HCT116 (cell line): ENCODE measurements at regions not wholly inside any gene's neighbourhood (a gene's known extent, or its start where the extent isn't known, plus 50 kb on each side); places are given as distances from the start of the nearest gene placed in this dataset.

Source experiments
- ATAC-seq: fragments of 200-7000 bp; cut with Tn5 transposase; 2 replicates; pipeline ENCODE4 v1.9.1; 2020; ENCODE audit warnings: mild to moderate bottlenecking, moderate library complexity
- BruUV-seq: library from RNA; stranded (reverse); fragments of 400-500 nt; replicated peaks from 2 replicates; lab custom pipeline; 2021; lab: Mats Ljungman, UMichigan
- CTCF ChIA-PET: fragments of 300-600 bp; sonication (Branson Sonifier 250); formaldehyde crosslinking; loops from one replicate; lab custom pipeline; 2021; ENCODE audit warnings: antibody characterized with exemption; lab: Charles Lee
- POLR2A ChIA-PET: fragments of 300-600, 350-600 bp; sonication (Branson Sonifier 250); formaldehyde crosslinking; loops from one replicate; lab custom pipeline; 2021; ENCODE audit warnings: antibody characterized with exemption; lab: Charles Lee
- RAD21 ChIA-PET, 2 experiments: fragments of 300-600 bp; sonication (Branson Sonifier 250); formaldehyde crosslinking; loops; one replicate each; lab custom pipeline; 2023; ENCODE audit warnings: low total read pairs in 2 of 2; ENCODE audit not compliant: uncharacterized antibody in 2 of 2, unreplicated experiment in 2 of 2, low non-redundant PET in 1 of 2; lab: Charles Lee
- DNase-seq: peaks from one replicate; pipeline ENCODE4 v3.0.0-alpha.2; 2010; ENCODE audit warnings: low read depth, low spot score
- H2AFZ ChIP-seq: fragments of 200-600 bp; shearing (Covaris generic), sonication (generic); 2 replicates; pipeline ENCODE4 v1.6.1; 2017; ENCODE audit warnings: low read depth, mixed run types, mixed read lengths, antibody characterized with exemption, low read length; ENCODE audit not compliant: poor library complexity, severe bottlenecking
- H3K27ac ChIP-seq: 2 replicates; pipeline ENCODE4 v1.5.1; 2012; ENCODE audit warnings: low read depth, low read length
- H3K27me3 ChIP-seq: fragments of 200-600 bp; sonication (generic); 2 replicates; pipeline ENCODE4 v1.6.1; 2016; ENCODE audit warnings: mixed run types, low read length, mixed read lengths; ENCODE audit not compliant: insufficient read depth
- H3K36me3 ChIP-seq, 2 experiments: fragments of 200-500 bp in 1 of 2; fragments of 200-600 bp in 1 of 2; sonication (Bioruptor generic) in 1 of 2; sonication (generic) in 1 of 2; 2 replicates each; pipeline versions ENCODE4 v1.5.1 to v1.6.1; 2014 to 2016; ENCODE audit warnings: low read length in 2 of 2, inconsistent platforms in 1 of 2, mixed read lengths in 1 of 2, mixed run types in 1 of 2; ENCODE audit not compliant: insufficient read depth in 2 of 2, control insufficient read depth in 1 of 2
- H3K4me1 ChIP-seq, 2 experiments: fragments of 200-600 bp in 1 of 2; sonication (generic) in 1 of 2; 2 replicates each; pipeline versions ENCODE4 v1.5.1 to v1.6.1; 2012 to 2017; ENCODE audit warnings: low read length in 2 of 2, inconsistent platforms in 1 of 2, mild to moderate bottlenecking in 1 of 2, mixed read lengths in 1 of 2, mixed run types in 1 of 2, moderate library complexity in 1 of 2; ENCODE audit not compliant: insufficient read depth in 2 of 2, control insufficient read depth in 1 of 2
- H3K4me2 ChIP-seq: fragments of 200-600 bp; sonication (generic); 2 replicates; pipeline ENCODE4 v1.6.1; 2017; ENCODE audit warnings: mixed run types, low read length, mixed read lengths
- H3K4me3 ChIP-seq, 2 experiments: fragments of 200-600 bp in 1 of 2; sonication (generic) in 1 of 2; replicated peaks in 1 of 2; 2 replicates each; pipeline ENCODE4 v1.5.1; 2011 to 2016; ENCODE audit warnings: low read length in 2 of 2, control low read depth in 1 of 2, low read depth in 1 of 2, mild to moderate bottlenecking in 1 of 2, mixed read lengths in 1 of 2, mixed run types in 1 of 2
- H3K79me2 ChIP-seq: fragments of 200-600 bp; sonication (generic); 2 replicates; pipeline ENCODE4 v1.6.1; 2017; ENCODE audit warnings: mild to moderate bottlenecking, mixed run types, low read length, moderate library complexity, mixed read lengths; ENCODE audit not compliant: insufficient read depth
- H3K9ac ChIP-seq: fragments of 200-600 bp; sonication (generic); 2 replicates; pipeline ENCODE4 v1.6.1; 2016; ENCODE audit warnings: low read length, mixed read lengths
- H3K9me2 ChIP-seq: fragments of 200-600 bp; sonication (generic), shearing (Covaris generic); 2 replicates; pipeline ENCODE4 v1.6.1; 2017; ENCODE audit warnings: mixed run types, mild to moderate bottlenecking, moderate library complexity; ENCODE audit not compliant: insufficient read depth
- H3K9me3 ChIP-seq, 2 experiments: fragments of 200-500 bp in 1 of 2; fragments of 200-600 bp in 1 of 2; sonication (Bioruptor generic) in 1 of 2; sonication (generic) in 1 of 2; 2 replicates each; pipeline ENCODE4 v1.6.1; 2014 to 2017; ENCODE audit warnings: low read length in 2 of 2, mixed read lengths in 2 of 2, inconsistent platforms in 1 of 2, low read depth in 1 of 2, mild to moderate bottlenecking in 1 of 2, mixed run types in 1 of 2, moderate library complexity in 1 of 2; ENCODE audit not compliant: control insufficient read depth in 1 of 2, insufficient read depth in 1 of 2
- H4K20me1 ChIP-seq: fragments of 200-600 bp; sonication (generic), shearing (Covaris generic); 2 replicates; pipeline ENCODE4 v1.6.1; 2017; ENCODE audit warnings: mixed run types, mild to moderate bottlenecking, moderate library complexity; ENCODE audit not compliant: insufficient read depth
- ATF3 ChIP-seq: IDR thresholded peaks from 2 replicates; pipeline ENCODE4 v1.6.1; 2012
- CBX3 ChIP-seq: IDR thresholded peaks from 2 replicates; pipeline ENCODE4 v1.6.1; 2012; ENCODE audit warnings: low read depth
- CEBPB ChIP-seq: IDR thresholded peaks from 2 replicates; pipeline ENCODE4 v1.6.1; 2012; ENCODE audit warnings: low read depth
- EGR1 ChIP-seq: IDR thresholded peaks from 2 replicates; pipeline ENCODE4 v1.6.1; 2012; ENCODE audit warnings: low read depth
- EZH2 ChIP-seq: fragments of 200-600 bp; sonication (generic); IDR thresholded peaks from 2 replicates; pipeline ENCODE4 v1.6.1; 2017; ENCODE audit warnings: antibody characterized with exemption, mixed run types
- EZH2phosphoT487 ChIP-seq: fragments of 200-600 bp; IDR thresholded peaks from 2 replicates; pipeline ENCODE4 v1.6.1; 2018; ENCODE audit warnings: antibody characterized with exemption, borderline replicate concordance
- FOSL1 ChIP-seq: IDR thresholded peaks from 2 replicates; pipeline ENCODE4 v1.6.1; 2012; ENCODE audit warnings: low read depth
- JUND ChIP-seq: IDR thresholded peaks from 2 replicates; pipeline ENCODE4 v1.6.1; 2012
- POLR2A ChIP-seq: IDR thresholded peaks from 2 replicates; pipeline ENCODE4 v1.7.0; 2011; ENCODE audit warnings: borderline replicate concordance; ENCODE audit not compliant: insufficient read depth, insufficient read length; ENCODE audit errors: extremely low read depth
- POLR2AphosphoS5 ChIP-seq: IDR thresholded peaks from 2 replicates; pipeline ENCODE4 v1.6.1; 2011; ENCODE audit warnings: mild to moderate bottlenecking, low read depth, low read length, moderate library complexity
- RAD21 ChIP-seq: IDR thresholded peaks from 2 replicates; pipeline ENCODE4 v1.6.1; 2012; ENCODE audit warnings: low read depth, mild to moderate bottlenecking
- REST ChIP-seq: IDR thresholded peaks from 2 replicates; pipeline ENCODE4 v1.6.1; 2012; ENCODE audit warnings: low read depth
- SIN3A ChIP-seq: IDR thresholded peaks from 2 replicates; pipeline ENCODE4 v1.6.1; 2012; ENCODE audit warnings: low read depth
- SP1 ChIP-seq: IDR thresholded peaks from 2 replicates; pipeline ENCODE4 v1.6.1; 2012; ENCODE audit warnings: low read depth
- TCF7L2 ChIP-seq: IDR thresholded peaks from 2 replicates; pipeline ENCODE4 v1.7.0; 2011; ENCODE audit warnings: borderline replicate concordance, inconsistent platforms; ENCODE audit not compliant: insufficient read depth, insufficient read length; ENCODE audit errors: extremely low read depth
- YY1 ChIP-seq: IDR thresholded peaks from 2 replicates; pipeline ENCODE4 v1.6.1; 2011; ENCODE audit warnings: low read length, low read depth, moderate library complexity, mild to moderate bottlenecking; ENCODE audit not compliant: insufficient replicate concordance; ENCODE audit errors: extremely low read depth
- ZFX ChIP-seq: fragments of 450-650 bp; IDR thresholded peaks from 2 replicates; pipeline ENCODE4 v1.6.1; 2017
- intact Hi-C: fragments of 100-400 bp; cut with micrococcal nuclease; formaldehyde crosslinking; loops from 2 replicates; pipeline ENCODE4 v1.10.0; 2022
- TF ChIP-seq, protein P1 (sequence below), 3 experiments: fragments of 200-600 bp in 1 of 3; sonication (generic) in 1 of 3; IDR thresholded peaks in 2 of 3; conservative IDR thresholded peaks in 1 of 3; 2 replicates each; pipeline ENCODE4 v1.5.1; 2012 to 2017; ENCODE audit warnings: low read depth in 2 of 3, low read length in 2 of 3, antibody characterized with exemption in 1 of 3, borderline replicate concordance in 1 of 3, control low read depth in 1 of 3, mild to moderate bottlenecking in 1 of 3, mixed read lengths in 1 of 3, mixed run types in 1 of 3, moderate library complexity in 1 of 3; ENCODE audit not compliant: insufficient read depth in 1 of 3
- TF ChIP-seq, protein P2 (sequence below): IDR thresholded peaks from 2 replicates; pipeline ENCODE4 v1.6.1; 2012
- TF ChIP-seq, protein P3 (sequence below): IDR thresholded peaks from 2 replicates; pipeline ENCODE4 v1.6.1; 2011; ENCODE audit warnings: mild to moderate bottlenecking, low read length, moderate library complexity; ENCODE audit not compliant: insufficient replicate concordance; ENCODE audit errors: extremely low read depth

- POLR2A ChIA-PET = no interaction called here
- no peak for ATAC-seq
- Histone ChIP-seq H3K4me2 (no peak overlapping the region), H3K36me3 (no peaks in the 10 kb centered on the region)
- TF ChIP-seq SIN3A (no peak), EGR1 (no peak), RAD21 (no peak), POLR2AphosphoS5 (no peak), CEBPB (no peak), SP1 (no peak), TCF7L2 (no peak), ATF3 (no peak), FOSL1 (no peak), CBX3 (no peak), EZH2phosphoT487 (no peak), POLR2A (no peak), ZFX (no peak), REST (no peak), EZH2 (no peak), JUND (no peak), YY1 (no peak)
- TF ChIP-seq, protein P1, sequence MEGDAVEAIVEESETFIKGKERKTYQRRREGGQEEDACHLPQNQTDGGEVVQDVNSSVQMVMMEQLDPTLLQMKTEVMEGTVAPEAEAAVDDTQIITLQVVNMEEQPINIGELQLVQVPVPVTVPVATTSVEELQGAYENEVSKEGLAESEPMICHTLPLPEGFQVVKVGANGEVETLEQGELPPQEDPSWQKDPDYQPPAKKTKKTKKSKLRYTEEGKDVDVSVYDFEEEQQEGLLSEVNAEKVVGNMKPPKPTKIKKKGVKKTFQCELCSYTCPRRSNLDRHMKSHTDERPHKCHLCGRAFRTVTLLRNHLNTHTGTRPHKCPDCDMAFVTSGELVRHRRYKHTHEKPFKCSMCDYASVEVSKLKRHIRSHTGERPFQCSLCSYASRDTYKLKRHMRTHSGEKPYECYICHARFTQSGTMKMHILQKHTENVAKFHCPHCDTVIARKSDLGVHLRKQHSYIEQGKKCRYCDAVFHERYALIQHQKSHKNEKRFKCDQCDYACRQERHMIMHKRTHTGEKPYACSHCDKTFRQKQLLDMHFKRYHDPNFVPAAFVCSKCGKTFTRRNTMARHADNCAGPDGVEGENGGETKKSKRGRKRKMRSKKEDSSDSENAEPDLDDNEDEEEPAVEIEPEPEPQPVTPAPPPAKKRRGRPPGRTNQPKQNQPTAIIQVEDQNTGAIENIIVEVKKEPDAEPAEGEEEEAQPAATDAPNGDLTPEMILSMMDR (IDR thresholded peaks at IDR 0.05 in 2 of 3, conservative IDR thresholded peaks at IDR 0.05 in 1 of 3; ENCODE audit: borderline replicate concordance in 1 of 3, insufficient read depth in 1 of 3, low read depth in 2 of 3, low read length in 2 of 3) = no peak
- TF ChIP-seq, protein P2, sequence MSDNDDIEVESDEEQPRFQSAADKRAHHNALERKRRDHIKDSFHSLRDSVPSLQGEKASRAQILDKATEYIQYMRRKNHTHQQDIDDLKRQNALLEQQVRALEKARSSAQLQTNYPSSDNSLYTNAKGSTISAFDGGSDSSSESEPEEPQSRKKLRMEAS = no peak
- TF ChIP-seq, protein P3, sequence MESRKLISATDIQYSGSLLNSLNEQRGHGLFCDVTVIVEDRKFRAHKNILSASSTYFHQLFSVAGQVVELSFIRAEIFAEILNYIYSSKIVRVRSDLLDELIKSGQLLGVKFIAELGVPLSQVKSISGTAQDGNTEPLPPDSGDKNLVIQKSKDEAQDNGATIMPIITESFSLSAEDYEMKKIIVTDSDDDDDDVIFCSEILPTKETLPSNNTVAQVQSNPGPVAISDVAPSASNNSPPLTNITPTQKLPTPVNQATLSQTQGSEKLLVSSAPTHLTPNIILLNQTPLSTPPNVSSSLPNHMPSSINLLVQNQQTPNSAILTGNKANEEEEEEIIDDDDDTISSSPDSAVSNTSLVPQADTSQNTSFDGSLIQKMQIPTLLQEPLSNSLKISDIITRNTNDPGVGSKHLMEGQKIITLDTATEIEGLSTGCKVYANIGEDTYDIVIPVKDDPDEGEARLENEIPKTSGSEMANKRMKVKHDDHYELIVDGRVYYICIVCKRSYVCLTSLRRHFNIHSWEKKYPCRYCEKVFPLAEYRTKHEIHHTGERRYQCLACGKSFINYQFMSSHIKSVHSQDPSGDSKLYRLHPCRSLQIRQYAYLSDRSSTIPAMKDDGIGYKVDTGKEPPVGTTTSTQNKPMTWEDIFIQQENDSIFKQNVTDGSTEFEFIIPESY = no peak
- TF ChIP-seq, all 23 proteins: peak for 0
- no peak overlapping the region for H2AFZ ChIP-seq
- no peaks in the 10 kb centered on the region for H3K79me2 ChIP-seq
- H3K27me3 ChIP-seq = no peaks in the 10 kb centered on the region
- ChIA-PET RAD21 (no interaction called here), CTCF (no interaction called here)
- H4K20me1 ChIP-seq = no peaks in the 10 kb centered on the region
- no peaks in the 10 kb centered on the region for H3K9me3 ChIP-seq
- no peak overlapping the region for H3K27ac ChIP-seq
- intact Hi-C loops = no loop called here
- no TSS peak for BruUV-seq
- H3K9ac ChIP-seq = no peak overlapping the region
- H3K4me1 ChIP-seq = no peaks in the 10 kb centered on the region
- no peak for DNase-seq
- H3K4me3 ChIP-seq = no peak overlapping the region
- H3K9me2 ChIP-seq = no peaks in the 10 kb centered on the region
Measured at GRCh38 chr10:131831561-131831960, 69.2 kb upstream of the PPP2R2D start.
